Thoracic aorta (tissue), 2 donors: ENCODE measurements at regions not wholly inside any gene's neighbourhood (a gene's known extent, or its start where the extent isn't known, plus 50 kb on each side); places are given as distances from the start of the nearest gene placed in this dataset.

ENCODE experiments used
- ATAC-seq: fragments of 150-250 bp; one replicate; pipeline ENCODE4 v1.8.0; 2017; ENCODE audit warnings: low read depth; ENCODE audit not compliant: insufficient number of reproducible peaks, low FRiP score
- DNase-seq: peaks from one replicate; pipeline ENCODE4 v3.0.0-alpha.2; 2020; ENCODE audit warnings: low spot score
- H3K27ac ChIP-seq, 2 donors: fragments of 200-600 bp; sonication (generic); 1 replicate in 1 of 2; 2 replicates in 1 of 2; pipeline ENCODE4 v1.5.1; 2016; ENCODE audit warnings: mild to moderate bottlenecking in 2 of 2, moderate library complexity in 2 of 2
- H3K27me3 ChIP-seq: fragments of 200-600 bp; sonication (generic); replicated peaks from 2 replicates; pipeline ENCODE4 v1.6.0; 2016; ENCODE audit warnings: mild to moderate bottlenecking; ENCODE audit not compliant: insufficient read depth
- H3K36me3 ChIP-seq: fragments of 200-600 bp; sonication (generic); one replicate; pipeline ENCODE4 v1.5.1; 2016
- H3K4me1 ChIP-seq, 2 donors: fragments of 200-600 bp; sonication (generic); 1 replicate in 1 of 2; 2 replicates in 1 of 2; pipeline versions ENCODE4 v1.5.1 to v1.6.0; 2016; ENCODE audit warnings: low read depth in 2 of 2, mild to moderate bottlenecking in 1 of 2; ENCODE audit not compliant: control insufficient read depth in 1 of 2
- H3K4me3 ChIP-seq: fragments of 200-600 bp; sonication (generic); 2 replicates; pipeline ENCODE4 v1.5.1; 2016; ENCODE audit warnings: mild to moderate bottlenecking
- H3K9me3 ChIP-seq: fragments of 200-600 bp; sonication (generic); 2 replicates; pipeline ENCODE4 v1.5.1; 2016
- CTCF ChIP-seq: fragments of 200-600 bp; sonication (generic); IDR thresholded peaks from one replicate; pipeline ENCODE4 v1.5.1; 2019; ENCODE audit warnings: antibody characterized with exemption

GRCh38 chr20:60470366-60470765, 512.1 kb downstream of the CDH26 start:
- no peak for TF ChIP-seq CTCF
- Histone ChIP-seq H3K9me3 (no peaks in the 10 kb centered on the region), H3K4me1 (no peaks in the 10 kb centered on the region), H3K27me3 (no peaks in the 10 kb centered on the region), H3K27ac (no peak overlapping the region), H3K36me3 (no peaks in the 10 kb centered on the region), H3K4me3 (no peak overlapping the region)
- ATAC-seq = no peak
- no peak for DNase-seq

GRCh38 chr20:60473211-60473610, 515.0 kb downstream of the CDH26 start:
- no peaks in the 10 kb centered on the region for H3K4me1 ChIP-seq
- DNase-seq = no peak
- no peak for ATAC-seq
- no peak overlapping the region for H3K4me3 ChIP-seq
- no peaks in the 10 kb centered on the region for H3K36me3 ChIP-seq
- TF ChIP-seq CTCF = no peak
- no peaks in the 10 kb centered on the region for H3K27me3 ChIP-seq
- H3K9me3 ChIP-seq = no peaks in the 10 kb centered on the region
- H3K27ac ChIP-seq = no peak overlapping the region

- DNase-seq (no peak), ATAC-seq (no peak)
- Histone ChIP-seq H3K4me1 (no peaks in the 10 kb centered on the region), H3K9me3 (no peaks in the 10 kb centered on the region), H3K36me3 (no peaks in the 10 kb centered on the region), H3K27ac (no peak overlapping the region), H3K27me3 (no peaks in the 10 kb centered on the region), H3K4me3 (no peak overlapping the region)
- TF ChIP-seq CTCF = no peak
Measured at GRCh38 chr20:60474385-60474910, 516.2 kb downstream of the CDH26 start.

GRCh38 chr20:60476045-60476444, 517.8 kb downstream of the CDH26 start:
- Histone ChIP-seq H3K9me3 (no peaks in the 10 kb centered on the region), H3K4me3 (no peak overlapping the region), H3K27ac (no peak overlapping the region), H3K27me3 (no peaks in the 10 kb centered on the region), H3K36me3 (no peaks in the 10 kb centered on the region), H3K4me1 (no peaks in the 10 kb centered on the region)
- no peak for DNase-seq
- TF ChIP-seq CTCF = no peak
- no peak for ATAC-seq

GRCh38 chr20:60477958-60478357, 519.7 kb downstream of the CDH26 start:
- no peak for ATAC-seq
- no peak for TF ChIP-seq CTCF

More at GRCh38 chr20:60477958-60478357, 519.7 kb downstream of the CDH26 start:
- no peaks in the 10 kb centered on the region for H3K27me3 ChIP-seq
- H3K4me1 ChIP-seq = no peaks in the 10 kb centered on the region
- no peaks in the 10 kb centered on the region for H3K9me3 ChIP-seq
- H3K4me3 ChIP-seq = no peak overlapping the region
- H3K36me3 ChIP-seq = no peaks in the 10 kb centered on the region
- H3K27ac ChIP-seq = no peak overlapping the region
- no peak for DNase-seq
